GM10266 (cell line): ENCODE measurements at regions not wholly inside any gene's neighbourhood (a gene's known extent, or its start where the extent isn't known, plus 50 kb on each side); places are given as distances from the start of the nearest gene placed in this dataset.
"Not testable (repeated sequence)": the region's sequence is repeated elsewhere in the genome, so short reads cannot be mapped to it uniquely, and the experiment has no call there.

Source experiments
- DNase-seq: peaks from one replicate; pipeline ENCODE4 v3.0.0; 2012; ENCODE audit errors: extremely low spot score
- TF ChIP-seq, protein P1 (sequence below): IDR thresholded peaks from 2 replicates; pipeline ENCODE4 v1.5.1; 2012; ENCODE audit warnings: mild to moderate bottlenecking, low read depth; ENCODE audit not compliant: control insufficient read depth, insufficient read depth; ENCODE audit errors: missing control alignments

DNA sequence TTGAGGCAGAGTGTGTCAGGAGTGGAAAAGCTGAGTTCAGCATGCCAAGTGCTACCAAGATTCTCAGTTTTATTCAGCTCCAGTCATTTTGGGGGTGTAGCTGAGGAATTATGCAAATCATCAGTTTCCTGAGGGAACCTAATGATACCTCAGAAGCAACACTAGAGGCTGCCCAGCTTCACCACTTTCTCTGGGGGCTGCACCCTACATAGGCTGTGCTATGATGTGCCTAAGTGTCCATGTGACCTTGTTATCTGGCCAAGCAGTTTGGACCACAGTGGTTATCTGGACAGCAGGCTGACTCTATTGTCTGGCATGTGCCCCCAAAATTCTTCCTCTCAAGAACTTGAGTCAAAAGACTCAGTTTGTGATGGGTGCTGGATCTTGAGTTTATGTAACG is 374.6 kb upstream of the SYNCRIP start:
- TF ChIP-seq, protein P1, sequence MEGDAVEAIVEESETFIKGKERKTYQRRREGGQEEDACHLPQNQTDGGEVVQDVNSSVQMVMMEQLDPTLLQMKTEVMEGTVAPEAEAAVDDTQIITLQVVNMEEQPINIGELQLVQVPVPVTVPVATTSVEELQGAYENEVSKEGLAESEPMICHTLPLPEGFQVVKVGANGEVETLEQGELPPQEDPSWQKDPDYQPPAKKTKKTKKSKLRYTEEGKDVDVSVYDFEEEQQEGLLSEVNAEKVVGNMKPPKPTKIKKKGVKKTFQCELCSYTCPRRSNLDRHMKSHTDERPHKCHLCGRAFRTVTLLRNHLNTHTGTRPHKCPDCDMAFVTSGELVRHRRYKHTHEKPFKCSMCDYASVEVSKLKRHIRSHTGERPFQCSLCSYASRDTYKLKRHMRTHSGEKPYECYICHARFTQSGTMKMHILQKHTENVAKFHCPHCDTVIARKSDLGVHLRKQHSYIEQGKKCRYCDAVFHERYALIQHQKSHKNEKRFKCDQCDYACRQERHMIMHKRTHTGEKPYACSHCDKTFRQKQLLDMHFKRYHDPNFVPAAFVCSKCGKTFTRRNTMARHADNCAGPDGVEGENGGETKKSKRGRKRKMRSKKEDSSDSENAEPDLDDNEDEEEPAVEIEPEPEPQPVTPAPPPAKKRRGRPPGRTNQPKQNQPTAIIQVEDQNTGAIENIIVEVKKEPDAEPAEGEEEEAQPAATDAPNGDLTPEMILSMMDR = no peak
- no peak for DNase-seq

DNA sequence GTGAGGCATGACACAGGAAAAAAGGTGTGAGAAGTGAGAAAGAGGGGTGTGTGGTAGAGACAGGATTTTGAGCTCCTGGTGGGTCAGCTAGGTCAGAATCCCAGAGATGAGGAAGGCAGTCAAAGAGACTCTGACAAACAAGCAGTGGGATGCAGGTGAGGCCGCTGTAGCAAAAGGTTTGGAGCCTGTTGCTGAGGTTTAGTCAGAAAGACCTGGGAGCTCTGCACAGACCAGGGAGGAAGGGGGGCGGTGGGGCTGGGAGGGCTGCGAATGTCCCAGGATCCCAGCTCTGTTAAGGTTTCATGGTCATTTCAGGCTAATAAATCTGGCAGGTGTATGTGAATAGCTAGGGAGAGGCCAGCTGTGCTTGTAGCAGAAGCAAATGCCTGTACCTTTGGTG is 373.9 kb upstream of the SYNCRIP start:
- DNase-seq = no peak
- TF ChIP-seq, protein P1 = no peak

DNA sequence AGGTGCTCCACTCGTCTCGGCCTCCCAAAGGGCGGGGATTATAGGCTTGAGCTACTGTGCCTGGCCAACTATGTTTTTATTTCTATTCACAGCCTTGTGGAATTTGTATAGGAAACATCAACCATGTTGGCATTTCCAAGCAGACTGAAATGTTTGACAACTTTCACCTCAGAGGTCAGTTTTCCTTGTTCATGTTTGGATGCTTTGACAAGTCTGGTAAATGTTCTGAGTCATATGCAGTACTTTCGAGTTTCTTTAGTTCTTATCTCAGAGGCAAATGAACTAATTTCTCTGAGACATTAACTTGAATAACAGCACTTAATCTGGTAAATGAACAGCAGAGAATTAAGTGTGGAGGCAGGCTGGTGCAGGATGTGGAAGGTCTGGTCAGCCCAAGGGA is 373.4 kb upstream of the SYNCRIP start:
- DNase-seq = no peak
- TF ChIP-seq, protein P1 = no peak

DNA sequence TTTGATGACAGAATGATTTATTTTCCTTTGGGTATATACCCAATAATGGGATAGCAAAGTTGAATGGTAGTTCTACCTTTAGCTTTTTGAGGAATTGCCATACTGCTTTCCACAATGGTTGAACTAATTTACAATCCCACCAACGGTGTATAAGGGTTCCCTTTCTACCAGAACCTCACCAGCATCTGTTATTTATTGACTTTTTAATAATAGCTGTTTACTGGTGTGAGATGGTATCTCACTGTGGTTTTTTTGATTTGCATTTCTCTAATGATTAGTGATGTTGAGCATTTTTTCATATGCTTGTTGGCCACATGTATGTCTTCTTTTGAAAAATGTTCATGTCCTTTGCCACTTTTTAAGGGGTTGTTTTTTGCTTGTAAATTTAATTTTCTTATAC is 370.3 kb upstream of the SYNCRIP start:
- not testable (repeated sequence) for DNase-seq

DNA sequence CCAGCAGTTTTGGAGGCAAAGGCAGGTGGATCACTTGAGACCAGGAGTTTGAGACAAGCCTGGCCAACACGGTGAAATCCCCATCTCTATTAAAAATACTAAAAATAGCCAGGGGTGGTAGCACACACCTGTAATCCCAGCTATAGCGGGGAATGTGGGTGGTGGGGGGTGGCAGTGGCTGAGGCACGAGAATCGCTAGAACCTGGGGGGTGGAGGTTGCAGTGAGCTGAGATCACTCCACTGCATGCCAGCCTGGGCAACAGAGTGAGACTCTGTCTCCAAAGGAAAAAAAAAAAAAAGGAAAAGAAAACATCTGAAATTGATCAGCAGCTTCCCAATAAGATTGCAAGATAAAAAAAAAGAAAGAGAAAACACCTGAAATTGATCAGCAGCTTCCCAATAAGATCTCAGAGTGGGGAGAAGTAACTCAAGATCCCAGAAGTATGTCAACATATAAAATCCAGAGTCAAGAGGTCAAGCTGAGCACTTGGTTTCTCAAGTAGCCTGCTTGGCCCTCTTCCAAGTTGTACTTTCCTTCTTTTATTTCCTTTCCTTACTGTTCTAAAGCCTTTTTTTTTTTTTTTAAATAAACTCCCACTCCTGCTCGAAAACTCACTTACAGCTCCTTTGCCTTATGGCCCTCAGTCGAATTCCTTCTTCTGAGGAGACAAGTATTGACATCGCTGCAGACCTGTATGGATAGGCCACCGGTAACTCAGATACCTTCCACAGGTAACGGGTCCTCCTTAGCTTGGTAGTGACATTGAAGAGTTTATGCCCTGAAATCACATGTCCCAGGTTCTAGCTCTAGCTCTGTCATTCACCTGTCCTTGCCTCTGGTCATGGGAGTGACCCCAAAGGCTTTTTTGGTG is 368.5 kb upstream of the SYNCRIP start:
- no peak for DNase-seq
- TF ChIP-seq, protein P1 = no peak

DNA sequence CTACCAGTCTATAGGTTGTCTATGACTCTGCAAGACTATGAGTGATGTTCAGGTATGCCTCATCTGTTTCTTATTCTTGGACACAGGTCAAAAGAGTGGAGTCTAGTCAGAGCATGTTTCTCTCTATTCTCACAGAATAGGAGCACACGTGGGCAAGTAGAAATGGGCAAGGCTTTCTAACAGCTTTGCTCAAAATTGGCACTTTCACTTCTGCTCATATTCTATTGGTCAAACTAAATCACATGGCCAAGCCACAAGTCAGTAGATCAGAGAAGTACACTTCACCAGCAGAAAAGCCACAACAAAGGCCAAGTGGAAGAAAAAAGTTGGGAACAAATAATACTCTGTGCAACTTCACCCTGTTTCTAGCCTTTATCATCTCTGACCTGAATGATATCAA is 354.5 kb upstream of the SYNCRIP start:
- TF ChIP-seq, protein P1 = no peak
- no peak for DNase-seq

DNA sequence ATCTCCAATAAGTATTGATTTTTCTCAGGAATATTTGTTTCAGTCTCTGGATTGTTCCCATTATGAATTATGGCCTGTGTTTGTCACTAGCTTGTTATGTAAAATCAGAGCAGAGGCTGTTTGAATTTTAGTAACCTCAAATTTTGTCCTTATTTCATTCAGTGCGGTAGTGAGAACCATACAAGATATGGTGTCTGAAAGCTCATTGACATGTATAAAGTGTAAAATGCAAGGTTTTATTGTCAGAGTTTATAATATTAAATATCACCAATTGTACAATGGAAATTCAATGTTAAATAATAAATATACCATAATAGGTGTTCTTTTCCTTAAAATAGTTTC is 353.3 kb upstream of the SYNCRIP start:
- DNase-seq = no peak
- TF ChIP-seq, protein P1 = no peak
